HG02642 (cell line): ENCODE measurements at regions not wholly inside any gene's neighbourhood (a gene's known extent, or its start where the extent isn't known, plus 50 kb on each side); places are given as distances from the start of the nearest gene placed in this dataset.

ENCODE experiments used
- ATAC-seq: cut with Tn5 transposase; IDR thresholded peaks from one replicate; pipeline ENCODE4 v1.9.1; 2021; ENCODE audit warnings: mild to moderate bottlenecking; ENCODE audit not compliant: unreplicated experiment, poor library complexity

DNA sequence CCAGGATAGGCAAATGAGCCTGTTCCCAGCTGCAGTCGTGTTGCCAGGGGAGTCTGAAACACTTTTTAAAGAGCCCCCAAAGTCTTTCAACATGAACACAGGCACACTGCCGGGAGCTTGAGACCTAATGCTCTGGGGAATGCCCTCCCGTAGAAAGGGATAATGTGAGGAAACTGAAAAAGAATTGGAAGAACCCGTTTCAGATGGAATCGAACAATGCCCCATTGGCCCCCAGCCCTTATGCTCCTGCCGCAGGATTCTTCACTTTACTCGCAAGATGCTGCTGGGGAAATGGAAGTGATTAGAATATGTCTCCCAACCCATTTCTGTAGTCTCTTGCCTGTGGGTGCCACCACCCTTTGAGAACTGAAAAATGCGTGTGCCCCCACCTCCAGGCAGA is 136.3 kb upstream of the GATA6 start:
- no peak for ATAC-seq

DNA sequence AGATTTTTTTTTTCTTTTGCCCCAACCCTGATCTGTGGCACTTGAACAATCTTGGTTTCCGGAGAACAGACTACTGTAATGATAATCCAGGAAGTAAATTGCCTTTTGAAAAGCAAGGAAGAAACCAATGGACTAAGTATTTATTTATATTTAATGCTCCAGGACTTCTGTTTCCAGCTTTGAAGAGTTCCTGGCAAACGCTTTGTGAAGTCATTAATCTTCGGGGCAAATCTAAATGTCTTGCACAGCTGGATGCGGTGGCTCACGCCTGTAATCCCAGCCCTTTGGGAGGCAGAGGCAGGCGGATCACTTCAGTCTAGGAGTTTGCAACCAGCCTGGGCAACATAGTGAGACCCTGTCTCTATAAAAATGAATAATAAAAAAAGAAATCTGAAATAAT is 135.1 kb upstream of the GATA6 start:
- no peak for ATAC-seq

DNA sequence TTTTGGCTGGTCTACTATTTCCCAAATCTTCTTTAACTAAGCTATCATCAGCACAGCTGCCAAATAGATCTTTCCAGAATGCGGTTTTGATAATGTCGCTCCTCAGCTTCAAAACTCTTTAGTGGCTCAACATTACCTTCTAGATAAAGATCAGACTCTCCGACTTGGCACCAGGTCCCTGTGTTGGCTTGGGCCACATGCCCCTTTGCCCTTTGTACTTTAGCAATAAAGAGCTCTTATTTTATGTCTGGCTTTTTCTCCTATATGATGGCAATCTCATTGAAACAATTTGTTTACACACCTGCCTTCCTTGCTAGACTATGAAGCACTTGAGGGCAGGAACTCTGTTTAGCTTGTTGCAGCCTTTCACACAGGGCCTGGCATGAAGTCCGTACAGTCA is 128.9 kb upstream of the GATA6 start:
- ATAC-seq = no peak

DNA sequence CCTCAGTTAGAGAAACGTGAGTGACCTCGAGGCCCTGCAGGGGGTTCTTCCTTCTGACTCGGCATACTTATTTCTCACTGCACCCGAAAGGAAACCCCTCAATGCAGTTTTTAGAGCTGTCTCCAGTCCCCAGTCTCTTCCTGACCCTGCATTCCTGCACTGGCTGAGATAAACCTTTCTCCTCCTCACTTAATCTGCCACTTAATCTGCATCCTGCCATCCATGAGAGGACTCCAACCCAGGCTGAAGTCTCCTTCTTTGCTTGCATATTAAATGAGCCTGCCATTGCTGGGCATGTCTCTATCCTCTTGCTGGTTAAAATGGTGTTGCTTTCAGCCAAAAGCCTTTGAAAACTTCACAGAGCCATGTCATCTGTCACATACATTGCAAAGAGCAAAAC is 125.6 kb upstream of the GATA6 start:
- ATAC-seq = no peak

DNA sequence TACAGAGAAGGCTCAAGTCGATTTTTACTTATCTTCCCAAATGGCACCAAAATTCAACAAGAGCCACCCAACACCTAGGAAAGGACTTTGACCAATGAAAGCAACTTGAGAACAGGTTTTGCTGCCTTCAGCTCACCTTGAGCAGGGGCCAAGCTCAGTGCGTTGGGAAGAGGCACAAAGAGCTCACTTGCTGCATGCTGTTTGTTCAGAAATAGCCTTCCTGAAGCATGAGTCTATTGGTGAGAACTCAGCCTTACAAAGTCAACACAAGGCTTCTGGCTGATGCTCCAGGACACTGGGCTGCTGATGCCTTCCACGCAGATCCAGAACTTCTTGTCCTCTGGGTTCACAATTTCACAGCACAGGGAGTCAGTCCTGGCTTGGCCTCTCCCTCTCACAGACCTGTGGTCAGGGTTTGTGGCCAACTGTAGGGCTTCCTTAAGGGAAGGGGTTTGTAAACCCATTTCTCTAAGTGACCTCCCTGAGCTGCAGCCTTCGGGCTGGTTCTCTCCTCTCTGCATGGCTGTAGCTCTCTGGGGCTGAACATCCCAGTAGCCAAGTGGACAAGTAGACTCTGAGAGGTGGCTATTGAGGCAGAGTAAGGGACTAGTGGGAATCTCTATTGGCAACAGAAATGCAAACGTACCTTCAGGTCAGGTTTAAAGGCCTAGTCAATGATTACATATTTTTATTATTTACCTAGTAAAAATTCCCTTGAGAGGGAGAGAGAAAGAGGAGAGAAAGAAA is 124.7 kb upstream of the GATA6 start:
- ATAC-seq = no peak

DNA sequence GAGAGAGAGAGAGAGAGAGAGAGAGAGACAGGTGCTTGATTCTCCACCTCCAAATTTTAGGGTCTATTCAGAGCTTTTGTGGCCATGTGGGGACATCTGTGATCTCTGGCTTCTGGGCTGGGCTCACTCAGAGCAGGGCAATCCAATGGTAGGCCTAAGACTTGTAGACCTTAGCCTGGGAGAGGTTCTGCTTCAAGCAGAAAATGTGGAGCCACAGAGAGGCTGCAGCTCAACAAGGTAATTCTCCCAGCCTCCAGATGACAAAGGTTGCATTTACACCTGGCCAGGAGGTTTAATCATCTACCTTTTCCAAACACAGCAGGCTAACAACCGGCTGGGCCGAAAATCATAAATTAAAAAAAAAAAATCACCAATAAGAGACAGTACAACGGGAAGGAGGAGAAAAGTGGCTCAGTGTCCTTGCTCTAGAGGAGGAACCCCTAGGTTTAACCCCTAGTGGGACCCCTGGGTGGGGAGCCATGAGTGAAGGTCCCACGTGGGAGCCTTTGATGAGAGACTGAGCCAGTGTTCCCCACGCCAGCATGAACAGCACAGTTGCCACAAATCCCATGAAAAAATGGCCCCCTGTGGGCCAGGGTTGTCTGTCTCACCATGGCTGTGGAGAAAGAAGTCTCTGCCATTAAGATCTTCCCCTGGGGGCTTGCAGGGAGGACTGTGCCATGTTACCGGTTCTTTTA is 124.0 kb upstream of the GATA6 start:
- ATAC-seq = no peak

DNA sequence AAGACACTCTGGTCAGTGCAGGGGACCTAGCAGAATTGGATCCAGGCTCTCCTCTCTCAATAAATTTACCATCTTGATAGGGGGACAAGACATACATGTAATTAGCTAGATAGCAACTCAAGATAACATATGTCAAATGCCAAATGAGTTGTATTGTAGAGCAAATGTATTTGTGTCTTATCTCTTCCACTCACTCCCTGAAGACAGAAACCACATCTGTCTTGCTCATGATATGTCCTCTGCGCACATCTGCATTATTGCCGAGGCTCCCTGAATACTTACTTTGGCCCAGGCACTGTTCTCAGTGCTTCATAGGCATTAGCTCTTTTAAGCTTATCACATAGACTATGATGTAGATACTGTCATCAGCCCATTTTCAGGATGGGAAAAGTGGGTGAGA is 122.9 kb upstream of the GATA6 start:
- ATAC-seq = no peak

DNA sequence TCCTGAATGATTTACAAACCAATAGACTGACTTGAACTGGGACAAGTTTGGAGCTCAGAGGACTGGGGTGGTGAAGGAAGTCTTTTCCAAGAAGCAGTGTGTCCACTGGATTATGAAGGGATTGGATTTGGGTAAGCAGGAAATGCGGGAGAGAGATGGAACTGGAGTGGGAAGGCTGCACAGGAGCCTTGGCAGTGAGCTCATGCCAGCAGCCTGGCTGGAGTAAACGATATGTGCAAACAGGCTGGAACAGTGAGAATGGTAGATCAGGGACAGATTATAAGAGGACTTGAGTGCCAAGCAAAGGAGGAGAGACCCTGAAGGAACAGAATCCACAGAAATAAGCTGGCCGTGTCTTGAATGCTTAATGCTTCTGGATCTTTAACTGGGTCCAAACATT is 121.9 kb upstream of the GATA6 start:
- ATAC-seq = no peak

DNA sequence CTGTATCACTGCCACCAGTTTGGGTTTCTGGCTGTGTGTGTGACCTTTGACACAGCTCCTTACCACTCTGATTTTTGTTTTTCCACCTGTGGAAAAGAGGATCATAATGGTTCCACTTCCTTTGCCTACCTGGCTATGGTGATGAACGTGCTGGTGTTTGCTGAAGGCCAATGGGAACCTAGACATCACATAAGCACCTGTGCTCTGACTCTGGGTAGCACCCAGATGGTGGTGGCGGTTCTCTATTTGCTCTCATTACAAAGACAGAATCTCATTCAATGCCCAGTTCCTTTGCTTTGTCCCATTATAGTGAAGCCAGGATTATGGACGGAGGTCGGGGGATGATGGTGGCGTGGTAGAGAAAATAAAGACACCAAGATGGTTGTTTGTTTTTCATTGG is 121.2 kb upstream of the GATA6 start:
- no peak for ATAC-seq

DNA sequence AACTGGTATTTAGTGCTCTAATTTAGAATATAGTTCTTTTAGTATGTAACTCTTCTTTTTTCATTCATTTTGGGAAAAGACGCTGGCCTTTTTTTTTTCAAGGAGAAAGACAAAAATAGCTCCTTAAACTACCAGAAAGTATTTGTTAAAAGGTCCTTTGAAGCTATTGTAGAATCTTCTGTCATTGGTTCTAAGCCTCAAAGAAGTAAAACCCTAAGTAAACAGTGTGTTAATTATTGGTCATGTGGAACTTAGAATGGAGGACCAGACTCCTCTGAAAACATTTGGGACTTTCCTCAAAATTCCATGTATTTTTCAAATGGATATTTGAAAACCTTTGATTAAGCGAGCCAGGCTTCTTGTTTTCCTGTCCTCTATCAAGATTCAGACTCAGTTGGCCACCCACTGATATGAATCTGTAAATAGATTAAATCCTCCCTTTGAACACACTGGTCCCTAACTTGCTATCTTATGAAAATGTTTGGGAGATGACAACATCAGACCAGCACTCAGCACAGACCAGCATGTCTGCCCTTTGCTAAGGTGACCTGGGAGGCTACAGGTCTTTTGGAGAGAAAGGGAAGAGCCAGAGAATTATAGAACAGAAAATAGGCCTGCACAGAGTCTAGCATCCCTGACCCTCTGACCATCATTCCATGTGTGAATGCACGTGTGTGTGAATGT is 120.3 kb upstream of the GATA6 start:
- ATAC-seq = no peak

DNA sequence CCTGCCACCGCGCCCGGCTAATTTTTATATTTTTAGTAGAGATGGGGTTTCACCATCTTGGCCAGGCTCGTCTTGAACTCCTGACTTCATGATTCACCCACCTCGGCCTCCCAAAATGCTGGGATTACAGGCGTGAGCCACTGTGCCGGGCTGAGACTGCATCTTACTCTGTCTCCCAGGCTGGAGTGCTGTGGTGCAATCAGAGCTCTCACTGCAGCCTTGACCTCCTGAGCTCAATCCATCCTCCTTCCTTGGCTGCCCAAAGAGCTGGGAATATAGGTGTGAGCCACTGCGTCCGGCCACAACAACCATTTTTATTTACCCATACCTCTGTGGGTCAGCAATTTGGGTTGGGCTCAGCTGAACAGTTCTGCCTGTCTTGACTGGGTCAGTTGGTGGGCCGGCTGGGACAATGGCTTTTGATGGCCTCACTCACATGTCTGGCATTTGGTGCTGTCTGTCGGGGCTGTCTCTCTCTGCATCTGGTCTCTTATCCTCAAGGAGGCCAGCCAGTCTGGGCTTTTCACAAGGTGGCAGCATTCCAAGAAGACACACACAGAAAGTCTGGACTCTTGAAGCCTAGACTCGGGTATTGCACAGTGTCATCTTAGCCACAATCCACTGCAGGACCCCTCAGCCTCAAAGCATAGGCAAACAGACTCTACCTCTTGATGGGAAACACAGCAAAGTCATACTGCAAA is 116.8 kb upstream of the GATA6 start:
- ATAC-seq = no peak

DNA sequence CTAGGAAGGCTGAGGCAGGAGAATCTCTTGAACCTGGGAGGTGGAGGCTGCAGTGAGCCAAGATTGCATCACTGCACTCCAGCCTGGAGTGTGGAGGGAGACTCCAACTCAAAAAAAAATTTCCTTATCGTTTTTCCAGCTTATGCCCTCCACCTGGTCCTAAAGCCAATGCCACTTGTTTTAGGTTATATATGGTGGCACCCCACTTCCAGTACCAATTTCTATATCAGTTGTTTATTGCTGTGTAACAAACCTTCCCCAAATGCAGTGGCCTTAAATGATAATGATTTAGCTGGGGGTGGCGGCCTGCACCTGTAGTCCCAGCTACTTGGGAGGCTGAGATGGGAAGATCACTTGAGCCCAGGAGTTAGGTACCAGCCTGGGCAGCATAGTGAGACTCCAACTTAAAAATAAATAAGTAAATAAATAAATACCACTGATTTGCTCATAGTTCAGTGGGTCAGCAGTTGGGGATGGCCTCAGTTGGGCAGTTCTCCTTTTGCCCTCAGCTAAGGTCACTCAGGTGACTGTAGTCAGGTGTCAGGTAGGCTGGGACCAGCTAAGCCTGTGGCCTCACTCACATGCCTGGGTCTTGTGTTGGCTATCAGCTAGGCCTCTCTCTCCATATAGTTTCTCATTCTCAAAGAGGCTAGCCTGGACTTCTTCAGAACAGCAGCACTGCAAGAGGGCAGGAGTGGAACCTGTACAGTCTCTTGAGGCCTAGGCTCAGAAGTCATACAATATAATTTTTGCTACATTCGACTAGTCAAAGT is 113.7 kb upstream of the GATA6 start:
- ATAC-seq = no peak

DNA sequence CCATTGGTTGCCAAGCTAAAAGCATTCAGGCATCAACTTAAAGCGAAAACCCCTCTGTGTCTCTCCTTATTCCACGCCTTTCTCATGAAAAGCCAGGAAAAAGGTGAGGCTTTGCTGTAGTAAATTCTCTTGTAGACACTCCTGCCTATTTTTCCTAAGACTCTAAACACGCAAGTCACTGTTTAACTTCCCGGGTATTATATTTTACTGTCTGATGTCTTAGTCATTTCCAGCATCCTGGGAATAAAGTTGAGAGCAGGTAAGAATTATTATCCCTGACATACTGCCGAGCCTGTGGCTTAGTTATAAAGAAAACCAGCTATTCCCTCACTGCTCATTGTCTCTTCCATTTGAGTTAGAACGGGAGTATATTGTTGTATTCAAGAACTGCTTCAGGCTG is 112.4 kb upstream of the GATA6 start:
- ATAC-seq = no peak

DNA sequence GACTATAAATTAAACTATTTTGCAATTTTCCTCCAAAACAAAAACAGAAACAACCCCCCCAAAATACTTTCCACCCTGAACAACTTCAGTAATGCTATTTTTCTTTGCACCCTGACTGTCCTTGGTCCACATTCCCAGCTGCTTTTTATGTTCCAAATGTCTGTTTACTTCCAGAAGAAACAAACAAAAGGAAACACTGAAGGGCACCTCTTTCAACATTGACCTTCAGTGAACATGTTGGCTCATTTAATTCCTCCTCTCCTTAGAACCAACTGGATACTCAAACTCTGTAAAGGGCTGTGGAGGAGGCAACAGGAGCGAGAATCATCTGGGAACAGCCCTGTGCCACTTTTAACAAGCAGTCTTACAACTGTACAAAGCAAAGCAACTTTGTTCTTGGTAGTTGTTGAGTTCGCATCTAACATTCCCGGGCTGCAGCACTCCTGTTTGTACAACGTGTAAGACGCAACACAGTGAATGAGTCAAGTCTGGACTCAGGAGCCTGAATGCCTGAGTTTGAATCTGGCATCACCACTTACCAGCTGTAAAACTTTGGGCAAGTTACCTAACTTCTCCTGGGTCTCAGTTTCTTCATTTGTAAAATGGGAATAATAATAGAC is 111.4 kb upstream of the GATA6 start:
- ATAC-seq = no peak

DNA sequence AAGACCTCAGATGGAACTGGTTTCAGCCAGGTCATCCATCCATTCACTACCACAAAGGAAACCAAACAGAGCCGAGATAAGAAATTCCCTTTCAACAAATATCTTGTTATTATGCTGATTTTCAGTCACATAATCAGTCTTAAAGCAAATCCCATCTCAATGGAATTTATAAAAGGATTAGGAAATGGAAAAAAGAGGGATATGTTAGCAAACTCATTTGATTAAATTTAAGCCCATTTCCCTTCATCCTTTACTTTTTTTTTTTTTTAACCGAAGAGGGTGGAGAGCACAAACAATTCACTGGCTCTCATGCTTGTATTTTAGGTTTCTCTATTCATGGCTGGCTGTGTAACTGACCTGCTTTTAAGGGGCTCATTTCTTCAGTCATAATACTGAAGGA is 109.0 kb upstream of the GATA6 start:
- ATAC-seq = no peak

DNA sequence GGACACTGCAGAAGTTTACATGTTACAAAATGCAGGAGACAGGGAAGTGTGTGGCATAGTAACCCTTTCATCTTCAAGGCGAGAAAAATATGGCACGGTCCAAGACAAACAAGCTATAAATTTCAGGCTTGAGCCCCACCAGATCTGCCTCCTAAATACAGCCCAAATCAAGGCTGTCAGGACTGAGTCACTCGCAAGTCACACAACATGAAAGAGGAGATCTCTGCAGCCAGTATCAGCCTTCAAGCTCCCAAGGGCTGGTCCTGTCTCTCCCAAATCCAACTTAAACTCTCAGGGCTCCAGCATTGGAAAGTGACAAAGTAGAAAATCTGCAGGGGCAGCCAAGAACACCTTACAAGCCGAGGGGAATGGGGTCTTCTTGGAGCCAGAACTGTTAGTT is 106.3 kb upstream of the GATA6 start:
- ATAC-seq = no peak

DNA sequence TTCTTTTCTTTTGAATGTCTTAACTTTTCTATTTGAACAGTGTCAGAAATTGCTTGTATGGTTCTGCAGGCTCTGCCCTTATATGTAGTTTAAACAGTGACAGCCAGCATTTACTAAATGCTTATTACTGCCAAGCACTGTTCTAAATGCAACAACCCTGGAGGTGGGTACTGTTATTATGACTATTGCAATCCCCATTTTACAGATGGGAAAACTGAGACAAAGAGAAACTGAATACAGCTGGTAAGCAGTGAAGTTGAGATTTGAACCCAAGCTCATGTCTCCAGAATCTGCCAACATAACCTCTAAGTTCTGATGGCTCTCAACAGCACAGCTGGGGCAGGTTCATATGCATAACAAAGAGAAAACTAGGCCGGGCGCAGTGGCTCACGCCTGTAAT is 105.7 kb upstream of the GATA6 start:
- ATAC-seq = no peak

DNA sequence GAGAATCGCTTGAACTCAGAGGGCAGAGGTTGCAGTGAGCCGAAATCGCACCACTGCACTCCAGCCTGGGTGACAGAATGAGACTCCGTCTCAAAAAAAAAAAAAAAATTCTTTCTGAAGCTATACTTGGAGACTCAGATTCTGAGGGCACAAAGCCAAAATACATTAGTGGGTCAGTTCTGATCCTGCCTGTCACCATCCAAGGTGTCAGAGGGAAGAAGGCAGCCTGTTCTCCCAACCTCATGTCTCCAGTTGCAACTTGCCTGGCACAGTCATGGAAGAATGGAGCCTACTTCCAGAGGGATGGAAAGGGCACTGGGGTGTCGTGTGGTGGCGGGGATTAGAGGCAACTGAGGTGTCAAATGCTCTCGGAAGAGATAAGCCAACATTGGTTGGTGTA is 104.8 kb upstream of the GATA6 start:
- ATAC-seq = no peak

DNA sequence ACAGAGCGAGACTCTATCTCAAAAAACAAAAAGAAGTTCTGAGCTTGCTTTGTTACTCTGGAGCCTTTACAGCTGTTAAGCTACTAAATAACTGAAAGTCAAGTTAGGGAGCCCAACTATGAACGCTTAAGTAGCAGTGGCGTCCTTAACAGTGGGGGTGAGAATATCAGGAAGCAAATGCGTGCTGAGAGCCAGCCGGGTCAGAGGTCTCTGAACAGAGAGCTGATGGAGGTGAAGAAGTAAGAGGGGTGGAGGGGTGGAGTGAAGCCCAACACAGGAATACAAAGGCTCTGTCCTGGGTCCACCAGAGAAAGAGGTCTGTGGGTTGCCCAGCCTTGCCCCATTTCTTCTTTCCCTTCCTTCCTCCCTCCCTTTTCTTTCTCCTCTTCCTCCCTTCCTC is 104.1 kb upstream of the GATA6 start:
- ATAC-seq = no peak

DNA sequence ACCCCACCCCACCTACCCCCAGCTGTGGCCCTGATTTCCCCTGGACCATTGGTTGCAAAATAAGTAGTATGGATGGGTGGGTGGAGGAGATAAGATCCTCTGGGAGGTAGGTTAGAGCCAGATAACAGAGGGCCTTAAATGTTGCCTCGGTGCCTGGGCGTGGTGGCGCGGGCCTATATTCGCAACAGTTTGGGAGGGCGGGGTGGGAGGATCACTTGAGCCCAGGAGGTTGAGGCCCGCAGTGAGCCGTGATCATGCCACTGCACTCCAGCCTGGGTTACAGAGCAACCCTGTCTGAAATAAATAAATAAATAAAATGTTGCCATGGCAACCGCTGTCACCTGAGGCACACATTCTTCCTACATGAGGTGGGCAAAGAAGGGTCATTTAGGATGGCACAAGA is 103.3 kb upstream of the GATA6 start:
- no peak for ATAC-seq
